SJCRH30 (cell line): ENCODE measurements at regions not wholly inside any gene's neighbourhood (a gene's known extent, or its start where the extent isn't known, plus 50 kb on each side); places are given as distances from the start of the nearest gene placed in this dataset.
"Not testable (repeated sequence)": the region's sequence is repeated elsewhere in the genome, so short reads cannot be mapped to it uniquely, and the experiment has no call there.

ENCODE experiments used
- DNase-seq, 2 experiments: peaks; one replicate each; pipeline ENCODE4 v3.0.0-alpha.2; 2015 to 2020
- H3K27ac ChIP-seq: fragments of 250-450 bp; sonication (Bioruptor Pico); 2 replicates; pipeline ENCODE4 v1.5.1; 2020; ENCODE audit warnings: mild to moderate bottlenecking, moderate library complexity
- H3K27me3 ChIP-seq: fragments of 250-450 bp; sonication (Bioruptor Pico); 2 replicates; pipeline ENCODE4 v1.5.1; 2020; ENCODE audit warnings: mild to moderate bottlenecking, moderate library complexity
- H3K36me3 ChIP-seq: fragments of 250-450 bp; sonication (Bioruptor Pico); 2 replicates; pipeline ENCODE4 v1.5.1; 2020; ENCODE audit warnings: mild to moderate bottlenecking, moderate library complexity
- H3K4me1 ChIP-seq: fragments of 250-450 bp; sonication (Bioruptor Pico); 2 replicates; pipeline ENCODE4 v1.5.1; 2020; ENCODE audit warnings: mild to moderate bottlenecking, moderate library complexity
- H3K4me3 ChIP-seq: fragments of 250-450 bp; sonication (Bioruptor Pico); 2 replicates; pipeline ENCODE4 v1.5.1; 2020; ENCODE audit warnings: mild to moderate bottlenecking, moderate library complexity
- H3K9me3 ChIP-seq: fragments of 250-450 bp; sonication (Bioruptor Pico); replicated peaks from 2 replicates; pipeline ENCODE4 v1.5.1; 2020; ENCODE audit warnings: mild to moderate bottlenecking, moderate library complexity

DNA sequence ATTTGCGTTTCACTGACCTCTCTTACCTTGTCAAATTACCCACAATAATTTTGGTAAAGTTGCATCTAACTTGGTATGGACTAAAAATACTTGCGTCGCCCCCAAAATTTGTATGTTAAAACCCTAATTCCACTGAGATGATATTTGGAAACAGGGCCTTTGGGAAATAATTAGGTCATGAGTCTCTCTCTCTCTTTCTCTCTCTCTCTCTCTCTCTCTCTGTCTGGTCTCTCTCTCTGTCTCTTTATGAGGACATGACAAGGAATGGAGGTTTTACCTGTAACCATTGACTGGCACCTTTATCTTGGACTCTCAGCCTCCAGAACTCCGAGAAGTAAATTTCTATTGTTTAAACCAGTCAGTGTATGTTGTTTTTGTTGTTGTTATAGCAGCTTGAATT is 111.5 kb upstream of the BDP1 start:
- not testable (repeated sequence) for H3K9me3 ChIP-seq, H3K4me1 ChIP-seq, H3K27me3 ChIP-seq, H3K4me3 ChIP-seq, H3K36me3 ChIP-seq, DNase-seq, H3K27ac ChIP-seq

- not testable (repeated sequence) for H3K4me1 ChIP-seq, H3K27ac ChIP-seq, H3K36me3 ChIP-seq, H3K4me3 ChIP-seq, H3K9me3 ChIP-seq, DNase-seq, H3K27me3 ChIP-seq
These were observed 82.8 kb upstream of the BDP1 start for GRCh38 chr5:71372601-71373000.

- not testable (repeated sequence) for DNase-seq, H3K36me3 ChIP-seq, H3K9me3 ChIP-seq, H3K27me3 ChIP-seq, H3K4me1 ChIP-seq, H3K4me3 ChIP-seq, H3K27ac ChIP-seq
These were observed 82.3 kb upstream of the BDP1 start for GRCh38 chr5:71373054-71373734.

DNA sequence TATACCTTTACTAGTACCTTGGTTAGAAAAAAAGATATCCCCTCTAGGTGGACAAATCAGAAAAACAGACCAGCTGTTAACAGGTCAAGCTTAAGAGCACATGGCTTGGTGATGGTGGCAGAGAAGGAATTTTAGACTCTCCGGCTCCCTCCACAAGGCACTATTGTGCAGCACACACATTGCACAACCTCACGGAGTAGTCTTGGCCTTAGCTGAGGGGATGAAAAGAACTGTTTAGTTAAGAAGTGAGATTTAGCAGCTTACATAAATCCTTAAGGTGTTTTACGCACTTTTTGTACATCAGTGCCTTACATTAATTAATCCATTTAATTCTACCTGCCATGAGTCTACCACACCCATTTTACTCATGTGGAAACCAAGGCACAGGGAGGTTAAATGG is 71.2 kb upstream of the BDP1 start:
- not testable (repeated sequence) for H3K27ac ChIP-seq, DNase-seq, H3K27me3 ChIP-seq, H3K4me3 ChIP-seq, H3K4me1 ChIP-seq, H3K9me3 ChIP-seq, H3K36me3 ChIP-seq

- H3K4me3 ChIP-seq = no peak overlapping the region
- no peaks in the 10 kb centered on the region for H3K9me3 ChIP-seq
- H3K4me1 ChIP-seq = no peaks in the 10 kb centered on the region
- H3K27me3 ChIP-seq = no peaks in the 10 kb centered on the region
- DNase-seq = no peak
- H3K36me3 ChIP-seq = no peaks in the 10 kb centered on the region
- no peak overlapping the region for H3K27ac ChIP-seq
These were observed 70.7 kb upstream of the BDP1 start for GRCh38 chr5:71384706-71385105.

GRCh38 chr5:71385208-71385607 is 70.2 kb upstream of the BDP1 start:
- DNase-seq, H3K36me3 ChIP-seq, H3K27ac ChIP-seq, H3K4me1 ChIP-seq, H3K4me3 ChIP-seq, H3K9me3 ChIP-seq, H3K27me3 ChIP-seq: not testable (repeated sequence)

DNA sequence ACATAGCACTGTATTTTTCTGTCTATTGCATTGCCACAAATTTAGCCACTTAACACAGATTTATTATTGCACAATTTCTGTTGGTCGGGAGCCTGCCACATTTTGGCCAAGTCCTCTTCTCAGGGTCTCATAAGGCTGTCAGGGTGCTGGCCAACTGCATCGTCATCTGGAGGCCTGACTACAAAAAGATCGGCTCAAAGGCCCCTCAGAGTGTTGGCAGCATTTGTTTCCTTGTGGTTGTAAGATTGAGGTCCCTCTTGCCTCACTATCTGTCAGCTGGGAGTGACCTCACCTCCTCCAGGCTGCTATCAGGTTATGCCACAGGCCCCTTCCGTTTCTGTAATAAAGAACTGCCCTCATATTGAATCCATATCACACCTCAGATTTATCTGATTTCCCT is 67.3 kb upstream of the BDP1 start:
- peak; percentile 13 to 34 for DNase-seq
- not testable (repeated sequence) for H3K27ac ChIP-seq, H3K36me3 ChIP-seq, H3K9me3 ChIP-seq, H3K27me3 ChIP-seq, H3K4me3 ChIP-seq, H3K4me1 ChIP-seq

DNA sequence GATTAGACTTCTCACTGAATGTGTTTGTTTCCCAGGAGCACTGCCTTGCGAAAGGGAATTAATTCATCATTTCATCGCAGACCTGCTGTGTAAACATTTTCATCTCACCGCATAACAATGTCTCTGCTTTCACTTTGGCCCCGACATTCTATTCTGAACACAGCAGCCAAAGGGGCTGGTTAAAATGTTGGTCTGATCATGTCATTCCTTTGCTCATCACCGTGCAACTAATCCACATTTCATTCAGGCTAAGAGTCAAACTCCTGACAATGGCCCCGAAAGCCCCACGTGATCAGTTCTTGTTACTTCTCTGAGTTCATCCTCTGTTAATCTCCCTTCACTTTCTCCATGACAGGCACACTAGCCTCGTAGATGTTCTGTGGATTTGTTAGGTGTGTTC is 57.1 kb upstream of the BDP1 start:
- H3K27me3 ChIP-seq, H3K36me3 ChIP-seq, H3K4me1 ChIP-seq, H3K27ac ChIP-seq, H3K9me3 ChIP-seq: not testable (repeated sequence)
- H3K4me3 ChIP-seq = peak overlapping the region; percentile 34; the same call in 1 of the 2 replicates
- peak in 1 of 2 experiments; percentile 17 for DNase-seq

GRCh38 chr5:71398859-71399258 is 56.6 kb upstream of the BDP1 start:
- not testable (repeated sequence) for H3K4me3 ChIP-seq, H3K9me3 ChIP-seq, H3K27ac ChIP-seq, H3K36me3 ChIP-seq, DNase-seq, H3K4me1 ChIP-seq, H3K27me3 ChIP-seq

- H3K27ac ChIP-seq, DNase-seq, H3K4me3 ChIP-seq, H3K27me3 ChIP-seq, H3K36me3 ChIP-seq, H3K4me1 ChIP-seq, H3K9me3 ChIP-seq: not testable (repeated sequence)
These were observed 56.0 kb upstream of the BDP1 start for GRCh38 chr5:71399443-71399842.

DNA sequence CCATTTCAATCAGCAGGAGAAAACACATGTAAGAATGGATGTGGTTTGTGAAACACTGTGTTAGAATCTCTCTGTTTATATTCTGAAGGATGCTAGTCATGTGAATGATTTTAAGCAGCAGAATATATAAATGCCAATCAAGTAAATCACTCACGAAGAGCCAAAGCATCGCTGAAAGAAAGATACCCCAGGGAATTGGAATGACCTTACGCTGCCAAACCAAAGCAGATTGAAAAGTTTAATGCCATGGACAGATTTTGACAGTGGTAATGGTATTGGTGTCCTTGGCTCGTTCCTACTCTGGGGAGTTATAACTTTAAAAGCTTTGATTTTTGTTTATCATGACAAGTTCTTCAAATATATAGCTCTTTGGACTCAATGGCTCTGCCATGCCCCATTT is 54.8 kb upstream of the BDP1 start:
- not testable (repeated sequence) for H3K27me3 ChIP-seq, H3K4me1 ChIP-seq, H3K27ac ChIP-seq, H3K36me3 ChIP-seq, H3K9me3 ChIP-seq, DNase-seq, H3K4me3 ChIP-seq

DNA sequence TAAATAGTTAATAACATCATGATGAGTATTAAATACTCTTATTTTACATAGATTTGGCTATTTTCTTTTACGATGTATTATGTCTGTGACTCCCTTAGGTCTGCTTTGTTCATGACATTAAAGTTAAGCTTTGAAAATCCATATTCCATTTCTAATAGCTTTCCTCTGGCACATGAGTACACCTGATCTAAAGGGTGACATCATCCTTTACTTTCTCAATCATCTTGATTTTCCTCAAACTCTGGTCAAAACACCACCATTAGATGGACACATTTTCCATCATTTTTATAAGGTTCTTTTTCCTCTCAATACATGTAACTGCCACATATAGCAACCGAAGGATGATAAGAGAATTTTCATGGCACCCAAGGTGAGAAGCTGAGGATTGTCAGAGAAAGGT is 54.3 kb upstream of the BDP1 start:
- not testable (repeated sequence) for H3K4me3 ChIP-seq, H3K9me3 ChIP-seq, H3K4me1 ChIP-seq, DNase-seq, H3K27me3 ChIP-seq, H3K36me3 ChIP-seq, H3K27ac ChIP-seq

DNA sequence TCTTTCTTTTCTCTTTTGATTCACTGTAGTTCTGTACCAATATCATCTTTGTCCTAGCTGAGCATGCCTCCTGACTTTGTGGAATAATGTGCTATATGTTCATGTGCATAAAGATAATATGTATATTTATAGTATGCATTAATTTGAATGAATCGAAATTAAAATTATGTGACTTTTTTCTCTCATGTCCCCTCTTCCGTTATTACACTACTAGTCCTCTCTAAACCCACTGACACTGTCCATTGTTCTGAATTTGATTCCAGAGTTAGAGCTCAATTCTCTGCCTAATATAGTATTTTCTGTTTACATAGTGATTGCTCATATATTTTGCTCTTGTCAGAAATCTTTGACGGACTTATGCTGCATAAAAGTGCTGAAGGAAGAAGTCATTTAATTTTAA is 53.9 kb upstream of the BDP1 start:
- H3K27ac ChIP-seq, H3K27me3 ChIP-seq, H3K4me3 ChIP-seq, H3K36me3 ChIP-seq, H3K4me1 ChIP-seq, DNase-seq, H3K9me3 ChIP-seq: not testable (repeated sequence)

DNA sequence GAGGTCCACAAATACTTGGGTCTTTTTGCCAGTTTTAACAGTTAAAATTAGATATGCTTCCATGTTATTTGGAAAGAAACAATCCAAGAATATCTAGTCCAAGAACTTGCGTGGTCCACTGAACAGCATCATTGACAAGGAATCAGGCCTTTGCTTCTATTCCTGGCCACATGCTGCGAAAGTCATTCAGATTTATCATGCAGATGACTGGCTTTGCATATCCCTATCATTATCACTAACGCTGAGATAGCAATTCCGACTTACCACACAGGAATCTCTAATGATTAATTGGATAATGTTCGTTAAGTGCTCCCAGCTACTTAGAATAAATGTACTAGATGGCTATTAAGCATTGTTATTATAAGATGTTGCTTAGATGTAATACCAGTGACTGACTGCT is 51.0 kb upstream of the BDP1 start:
- not testable (repeated sequence) for DNase-seq, H3K36me3 ChIP-seq, H3K27ac ChIP-seq, H3K27me3 ChIP-seq, H3K9me3 ChIP-seq, H3K4me1 ChIP-seq, H3K4me3 ChIP-seq

DNA sequence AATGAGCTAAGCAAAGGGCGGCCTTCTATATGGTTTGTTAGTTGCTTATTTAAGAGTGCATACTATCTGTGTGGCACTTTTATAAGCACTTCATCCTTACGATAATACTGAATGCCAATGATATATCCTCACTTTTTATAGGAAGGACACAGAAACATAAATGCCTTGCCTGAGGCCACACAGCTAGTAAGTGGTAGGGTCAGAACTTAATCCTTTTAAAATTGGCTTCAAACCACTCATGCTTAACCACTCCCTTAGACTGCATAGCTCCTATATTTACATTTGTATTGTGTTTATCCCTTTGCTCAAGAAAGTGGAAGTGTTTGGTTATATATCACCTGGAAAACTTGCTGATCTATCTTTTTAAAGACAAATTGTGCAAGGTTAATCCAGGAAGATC is 50.5 kb upstream of the BDP1 start:
- DNase-seq, H3K36me3 ChIP-seq, H3K27ac ChIP-seq, H3K9me3 ChIP-seq, H3K27me3 ChIP-seq, H3K4me3 ChIP-seq, H3K4me1 ChIP-seq: not testable (repeated sequence)
